Heart right ventricle (tissue), 16 donors: ENCODE measurements at regions not wholly inside any gene's neighbourhood (a gene's known extent, or its start where the extent isn't known, plus 50 kb on each side); places are given as distances from the start of the nearest gene placed in this dataset.

Source experiments
- ATAC-seq, 8 donors: fragments of 200-7000 bp; cut with Tn5 transposase; one replicate each; pipeline ENCODE4 v1.9.1; 2020; ENCODE audit warnings: mild to moderate bottlenecking in 8 of 8, moderate library complexity in 8 of 8, moderate number of reproducible peaks in 1 of 8
- DNase-seq, 2 donors: peaks; one replicate each; pipeline ENCODE4 v3.0.0-alpha.2; 2020
- H3K27ac ChIP-seq, 10 donors: fragments of 200-600 bp; sonication (generic) in 2 of 10; one replicate each; pipeline versions ENCODE4 v1.5.0 to v1.8.0; 2020 to 2022; ENCODE audit warnings: mild to moderate bottlenecking in 3 of 10
- H3K27me3 ChIP-seq, 7 donors: fragments of 200-600 bp; one replicate each; pipeline ENCODE4 v1.8.0; 2021 to 2022; ENCODE audit warnings: mild to moderate bottlenecking in 2 of 7
- H3K36me3 ChIP-seq, 9 donors: fragments of 200-600 bp; sonication (generic) in 1 of 9; one replicate each; pipeline versions ENCODE4 v1.5.0 to v1.8.0; 2020 to 2022; ENCODE audit warnings: mild to moderate bottlenecking in 2 of 9
- H3K4me1 ChIP-seq, 9 donors: fragments of 200-600 bp; sonication (generic) in 1 of 9; one replicate each; pipeline versions ENCODE4 v1.5.0 to v1.8.0; 2020 to 2022; ENCODE audit warnings: mild to moderate bottlenecking in 4 of 9
- H3K4me3 ChIP-seq, 10 donors: fragments of 200-600 bp; sonication (generic) in 2 of 10; one replicate each; pipeline versions ENCODE4 v1.5.0 to v1.8.0; 2020 to 2022; ENCODE audit warnings: mild to moderate bottlenecking in 7 of 10, moderate library complexity in 2 of 10
- H3K9me3 ChIP-seq, 11 donors: fragments of 200-600 bp in 10 of 11; sonication (generic) in 2 of 11; one replicate each; pipeline versions ENCODE4 v1.5.0 to v1.8.0; 2013 to 2022; ENCODE audit warnings: mild to moderate bottlenecking in 2 of 11, control low read depth in 1 of 11, moderate library complexity in 1 of 11
- WGBS, 2 donors: extraction: QIAGEN DNeasy Blood & Tissue Kit; methylation state at CpG; one replicate each; pipeline ENCODE4 v1.1.7; 2013; ENCODE audit warnings: inconsistent platforms in 1 of 2; 5-methylcytosine and 5-hydroxymethylcytosine counted together
- intact Hi-C, 10 donors: fragments of 100-400 bp; cut with DNase I; formaldehyde crosslinking; loops; one replicate each; pipeline versions ENCODE4 v1.11.1 to v1.14.2; 2022
- TF ChIP-seq, protein P1 (sequence below), 9 donors: fragments of 200-600 bp; sonication (generic) in 2 of 9; IDR thresholded peaks; one replicate each; pipeline versions ENCODE4 v1.5.0 to v1.8.0; 2021 to 2022; ENCODE audit warnings: antibody characterized with exemption in 9 of 9, mild to moderate bottlenecking in 5 of 9, moderate library complexity in 1 of 9
- donor health status: Arrhythmogenic right ventricular cardiomyopathy.
- donor health status: ischemic (EF 13 %, LVEDD 7.1; RV severe dilation, severe dysfunction).
- donor health status: healthy with polysubstance abuse.
- donor health status: DM: no; HTN: yes; CAD: no.
- donor health status: DM: no; HTN: no; CAD: no.
- donor health status: ischemic (EF 25% LVEDD 6.9; RV normal size, moderate dysfunction).
- donor health status: ischemic (EF 25% LVEDD 5.7; RV mildly dilated, moderate dysfunction).
- donor health status: healthy.
- donor health status: DM: yes; HTN: yes; CAD: no.
- donor health status: Ischemic cardiomyopathy.
- donor health status: ischemic (EF 35%, LVEDD 5.7; RV mildly dilated, moderate dysfunction).
- donor health status: nonischemic (EF 11% LVEDD 7.7; RV severe dilation, severe dysfunction).
- donor health status: DM: yes; HTN: yes; CAD: no.
- donor health status: PGD.
- donor health status: ischemic (EF 29% LVEDD 5.4; RV normal size, mild dysfunction).
- donor health status: nonischemic (EF 23%, LVEDD 6.1; RV moderate dilation, normal function).

DNA sequence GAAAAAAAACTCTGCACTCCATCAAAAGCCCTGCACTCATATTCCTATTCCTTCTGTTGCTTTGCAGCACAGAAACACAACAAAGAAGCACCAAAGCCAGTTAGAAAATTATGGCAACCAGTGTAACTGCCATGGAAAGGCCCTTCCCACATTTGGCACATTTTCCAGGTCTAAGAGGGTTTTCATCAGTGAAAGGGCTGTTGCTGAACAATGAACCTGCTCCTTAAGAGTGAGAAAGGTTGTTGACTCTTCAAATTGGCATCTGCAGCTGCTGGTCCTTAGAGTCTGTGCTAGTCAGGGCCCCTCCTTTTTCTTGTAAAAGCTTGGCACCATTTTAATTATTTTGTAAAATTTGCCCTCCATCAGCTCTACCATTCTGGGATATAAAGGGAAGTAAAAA, 378.7 kb upstream of the KITLG start:
- Histone ChIP-seq H3K27ac (peak overlapping the region in 2 of 10 donors; percentile 57 to 63), H3K4me3 (no peak overlapping the region), H3K4me1 (peaks cover 0 to 30% (median 15%) of the 10 kb centered on the region in 9 donors), H3K9me3 (no peaks in the 10 kb centered on the region), H3K27me3 (no peaks in the 10 kb centered on the region), H3K36me3 (no peaks in the 10 kb centered on the region)
- no peak for ATAC-seq
- no peak for DNase-seq
- TF ChIP-seq, protein P1, sequence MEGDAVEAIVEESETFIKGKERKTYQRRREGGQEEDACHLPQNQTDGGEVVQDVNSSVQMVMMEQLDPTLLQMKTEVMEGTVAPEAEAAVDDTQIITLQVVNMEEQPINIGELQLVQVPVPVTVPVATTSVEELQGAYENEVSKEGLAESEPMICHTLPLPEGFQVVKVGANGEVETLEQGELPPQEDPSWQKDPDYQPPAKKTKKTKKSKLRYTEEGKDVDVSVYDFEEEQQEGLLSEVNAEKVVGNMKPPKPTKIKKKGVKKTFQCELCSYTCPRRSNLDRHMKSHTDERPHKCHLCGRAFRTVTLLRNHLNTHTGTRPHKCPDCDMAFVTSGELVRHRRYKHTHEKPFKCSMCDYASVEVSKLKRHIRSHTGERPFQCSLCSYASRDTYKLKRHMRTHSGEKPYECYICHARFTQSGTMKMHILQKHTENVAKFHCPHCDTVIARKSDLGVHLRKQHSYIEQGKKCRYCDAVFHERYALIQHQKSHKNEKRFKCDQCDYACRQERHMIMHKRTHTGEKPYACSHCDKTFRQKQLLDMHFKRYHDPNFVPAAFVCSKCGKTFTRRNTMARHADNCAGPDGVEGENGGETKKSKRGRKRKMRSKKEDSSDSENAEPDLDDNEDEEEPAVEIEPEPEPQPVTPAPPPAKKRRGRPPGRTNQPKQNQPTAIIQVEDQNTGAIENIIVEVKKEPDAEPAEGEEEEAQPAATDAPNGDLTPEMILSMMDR (IDR thresholded peaks at IDR 0.05), result no peak
- intact Hi-C loops, result no loop called here

DNA sequence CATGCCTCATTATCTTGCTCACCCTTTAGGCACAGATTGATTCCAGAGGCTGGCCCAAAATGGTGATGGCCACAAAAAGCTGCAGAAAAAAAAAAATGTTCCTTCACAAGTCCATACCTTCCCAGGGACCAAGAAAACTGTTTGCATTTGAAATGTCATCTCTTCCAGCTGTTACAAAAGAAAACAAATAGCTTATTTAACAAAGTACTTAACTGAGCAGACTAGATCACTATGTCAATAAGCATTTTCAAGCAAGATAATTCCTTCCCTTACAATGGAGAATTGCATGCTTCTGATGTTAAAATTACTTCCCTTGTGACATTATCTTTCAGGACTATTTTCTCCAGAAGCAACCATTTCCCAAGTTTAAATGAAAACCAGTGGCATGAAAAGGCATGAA, 377.9 kb upstream of the KITLG start:
- TF ChIP-seq, protein P1 (IDR thresholded peaks at IDR 0.05), result no peak
- H3K36me3 ChIP-seq, result no peaks in the 10 kb centered on the region
- no peak overlapping the region for H3K27ac ChIP-seq
- H3K27me3 ChIP-seq, result no peaks in the 10 kb centered on the region
- H3K4me1 ChIP-seq, result peaks cover 0 to 36% (median 15%) of the 10 kb centered on the region in 9 donors
- DNase-seq, result no peak
- no peaks in the 10 kb centered on the region for H3K9me3 ChIP-seq
- no peak for ATAC-seq
- intact Hi-C loops, result no loop called here
- no peak overlapping the region for H3K4me3 ChIP-seq

DNA sequence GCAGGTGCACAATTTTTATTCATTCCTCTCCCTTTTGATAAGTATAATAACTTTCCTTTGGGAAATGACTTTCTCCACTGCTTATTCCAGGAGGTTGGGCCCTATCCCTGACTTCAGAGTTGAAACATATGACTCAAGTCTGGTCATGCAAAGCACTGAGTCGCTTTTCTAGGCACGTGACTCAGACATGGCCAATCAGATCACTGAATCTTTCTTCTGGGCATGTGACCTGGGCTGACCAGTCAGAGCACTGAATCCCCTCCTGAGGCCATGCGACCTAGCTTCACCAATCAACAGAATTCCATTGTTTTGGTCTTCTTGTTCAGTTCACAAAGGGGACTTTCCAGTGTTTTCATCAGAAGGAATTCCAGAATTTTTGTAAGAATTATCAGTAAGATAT, 377.1 kb upstream of the KITLG start:
- intact Hi-C loops, result no loop called here
- Histone ChIP-seq H3K36me3 (no peaks in the 10 kb centered on the region), H3K27me3 (no peaks in the 10 kb centered on the region), H3K4me1 (peaks cover 0 to 43% (median 15%) of the 10 kb centered on the region in 9 donors), H3K9me3 (no peaks in the 10 kb centered on the region), H3K27ac (no peak overlapping the region), H3K4me3 (no peak overlapping the region)
- TF ChIP-seq, protein P1 (IDR thresholded peaks at IDR 0.05), result no peak
- no peak for ATAC-seq
- WGBS, 2 donors, result 94 to 95% methylated on average over 3 of the region's 3 CpGs
- no peak for DNase-seq

DNA sequence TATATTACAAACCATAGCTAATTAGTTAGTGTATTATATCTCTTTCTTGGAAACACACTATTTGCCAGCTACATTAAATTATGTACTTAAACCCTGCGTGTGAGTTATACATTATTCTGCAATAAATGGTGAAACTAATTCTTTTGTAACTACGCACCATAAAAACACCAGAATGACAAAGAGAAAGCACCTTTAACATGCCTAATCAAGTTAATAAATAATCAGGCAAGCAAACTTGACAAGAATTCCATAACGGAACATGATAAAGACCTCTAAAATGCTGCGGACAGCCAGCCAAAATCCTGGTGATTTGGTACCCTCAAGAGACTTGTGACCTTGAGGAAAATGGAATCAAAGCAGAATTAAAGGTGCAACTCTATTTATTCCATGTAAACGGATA, 375.3 kb upstream of the KITLG start:
- no peak overlapping the region for H3K4me3 ChIP-seq
- no peaks in the 10 kb centered on the region for H3K9me3 ChIP-seq
- H3K27me3 ChIP-seq, result no peaks in the 10 kb centered on the region
- intact Hi-C loops, result no loop called here
- H3K27ac ChIP-seq, result no peak overlapping the region
- peaks cover 0 to 38% (median 8%) of the 10 kb centered on the region in 9 donors for H3K4me1 ChIP-seq
- ATAC-seq, result no peak
- WGBS, 2 donors, result 91 to 93% methylated on average over 5 of the region's 5 CpGs
- no peaks in the 10 kb centered on the region for H3K36me3 ChIP-seq
- no peak for DNase-seq
- TF ChIP-seq, protein P1 (IDR thresholded peaks at IDR 0.05), result no peak
